ENCODE measurements at regions not wholly inside any gene's neighbourhood (a gene's known extent, or its start where the extent isn't known, plus 50 kb on each side); places are given as distances from the start of the nearest gene placed in this dataset.

GRCh38 chr4:179182741-179183140 lies 1740.5 kb upstream of the AGA start:
- Mint-ChIP-seq H3K4me1 (ENCODE audit: low read depth) (no peaks in the 10 kb centered on the region), H3K27ac (no peak overlapping the region), H3K9me3 (peaks cover 10% of the 10 kb centered on the region), H3K36me3 (ENCODE audit: low read depth) (no peaks in the 10 kb centered on the region), H3K27me3 (no peaks in the 10 kb centered on the region), H3K4me3 (no peak overlapping the region)
- DNase-seq, result no peak

GRCh38 chr4:179195887-179196286 lies 1753.7 kb upstream of the AGA start:
- H3K4me1 Mint-ChIP-seq (ENCODE audit: low read depth), result no peaks in the 10 kb centered on the region
- no peaks in the 10 kb centered on the region for H3K36me3 Mint-ChIP-seq (ENCODE audit: low read depth)
- no peak for DNase-seq
- no peak overlapping the region for H3K27ac Mint-ChIP-seq
- no peak overlapping the region for H3K4me3 Mint-ChIP-seq
- H3K9me3 Mint-ChIP-seq, result peaks cover 5% of the 10 kb centered on the region
- H3K27me3 Mint-ChIP-seq, result no peaks in the 10 kb centered on the region

- Mint-ChIP-seq H3K27me3 (no peaks in the 10 kb centered on the region), H3K9me3 (peaks cover 5% of the 10 kb centered on the region), H3K27ac (no peak overlapping the region)
Measured at GRCh38 chr4:179196511-179196910, 1754.3 kb upstream of the AGA start.

GRCh38 chr4:179200681-179201080 lies 1758.4 kb upstream of the AGA start:
- Mint-ChIP-seq H3K9me3 (peaks cover 2% of the 10 kb centered on the region), H3K27me3 (no peaks in the 10 kb centered on the region), H3K36me3 (ENCODE audit: low read depth) (no peaks in the 10 kb centered on the region), H3K27ac (no peak overlapping the region), H3K4me1 (ENCODE audit: low read depth) (no peaks in the 10 kb centered on the region), H3K4me3 (no peak overlapping the region)
- DNase-seq, result no peak

More at GRCh38 chr4:179196511-179196910, 1754.3 kb upstream of the AGA start:
- no peaks in the 10 kb centered on the region for H3K4me1 Mint-ChIP-seq (ENCODE audit: low read depth)
- H3K4me3 Mint-ChIP-seq, result no peak overlapping the region
- no peak for DNase-seq
- H3K36me3 Mint-ChIP-seq (ENCODE audit: low read depth), result no peaks in the 10 kb centered on the region

- Mint-ChIP-seq H3K4me3 (no peak overlapping the region), H3K36me3 (ENCODE audit: low read depth) (no peaks in the 10 kb centered on the region), H3K4me1 (ENCODE audit: low read depth) (no peaks in the 10 kb centered on the region), H3K9me3 (peaks cover 18% of the 10 kb centered on the region), H3K27ac (no peak overlapping the region), H3K27me3 (no peaks in the 10 kb centered on the region)
- no peak for DNase-seq
Measured at GRCh38 chr4:179225594-179225993, 1783.4 kb upstream of the AGA start.

GRCh38 chr4:179248821-179249220 lies 1806.6 kb upstream of the AGA start:
- no peak overlapping the region for H3K27ac Mint-ChIP-seq
- no peaks in the 10 kb centered on the region for H3K36me3 Mint-ChIP-seq (ENCODE audit: low read depth)
- H3K4me3 Mint-ChIP-seq, result no peak overlapping the region
- H3K9me3 Mint-ChIP-seq, result peaks cover 13% of the 10 kb centered on the region
- H3K4me1 Mint-ChIP-seq (ENCODE audit: low read depth), result no peaks in the 10 kb centered on the region
- no peaks in the 10 kb centered on the region for H3K27me3 Mint-ChIP-seq
- DNase-seq, result no peak

GRCh38 chr4:179268791-179269190 lies 1826.6 kb upstream of the AGA start:
- no peaks in the 10 kb centered on the region for H3K4me1 Mint-ChIP-seq (ENCODE audit: low read depth)
- no peak overlapping the region for H3K27ac Mint-ChIP-seq

GRCh38 chr4:179272282-179272681 lies 1830.0 kb upstream of the AGA start:
- H3K4me1 Mint-ChIP-seq (ENCODE audit: low read depth), result no peaks in the 10 kb centered on the region
- H3K27ac Mint-ChIP-seq, result no peak overlapping the region
- H3K4me3 Mint-ChIP-seq, result no peak overlapping the region
- H3K36me3 Mint-ChIP-seq (ENCODE audit: low read depth), result no peaks in the 10 kb centered on the region
- no peak for DNase-seq
- H3K9me3 Mint-ChIP-seq, result peaks cover 3% of the 10 kb centered on the region
- no peaks in the 10 kb centered on the region for H3K27me3 Mint-ChIP-seq

More at GRCh38 chr4:179268791-179269190, 1826.6 kb upstream of the AGA start:
- H3K36me3 Mint-ChIP-seq (ENCODE audit: low read depth), result no peaks in the 10 kb centered on the region
- H3K9me3 Mint-ChIP-seq, result peaks cover 15% of the 10 kb centered on the region
- no peak overlapping the region for H3K4me3 Mint-ChIP-seq
- H3K27me3 Mint-ChIP-seq, result no peaks in the 10 kb centered on the region
- no peak for DNase-seq

- no peaks in the 10 kb centered on the region for H3K36me3 Mint-ChIP-seq (ENCODE audit: low read depth)
- no peak overlapping the region for H3K27ac Mint-ChIP-seq
- peaks cover 2% of the 10 kb centered on the region for H3K9me3 Mint-ChIP-seq
- H3K4me1 Mint-ChIP-seq (ENCODE audit: low read depth), result no peaks in the 10 kb centered on the region
- H3K27me3 Mint-ChIP-seq, result no peaks in the 10 kb centered on the region
- no peak overlapping the region for H3K4me3 Mint-ChIP-seq
- DNase-seq, result no peak
Measured at GRCh38 chr4:179278647-179279046, 1836.4 kb upstream of the AGA start.

GRCh38 chr4:179285696-179286095 lies 1843.5 kb upstream of the AGA start:
- H3K4me3 Mint-ChIP-seq, result no peak overlapping the region
- no peak overlapping the region for H3K27ac Mint-ChIP-seq
- H3K27me3 Mint-ChIP-seq, result no peaks in the 10 kb centered on the region
- no peaks in the 10 kb centered on the region for H3K4me1 Mint-ChIP-seq (ENCODE audit: low read depth)
- peaks cover 9% of the 10 kb centered on the region for H3K9me3 Mint-ChIP-seq
- H3K36me3 Mint-ChIP-seq (ENCODE audit: low read depth), result no peaks in the 10 kb centered on the region
- no peak for DNase-seq

- no peaks in the 10 kb centered on the region for H3K36me3 Mint-ChIP-seq (ENCODE audit: low read depth)
- H3K27ac Mint-ChIP-seq, result no peak overlapping the region
- H3K4me3 Mint-ChIP-seq, result no peak overlapping the region
- no peaks in the 10 kb centered on the region for H3K27me3 Mint-ChIP-seq
- H3K4me1 Mint-ChIP-seq (ENCODE audit: low read depth), result no peaks in the 10 kb centered on the region
- peaks cover 14% of the 10 kb centered on the region for H3K9me3 Mint-ChIP-seq
- DNase-seq, result no peak
Measured at GRCh38 chr4:179291657-179292056, 1849.4 kb upstream of the AGA start.

GRCh38 chr4:179292468-179292867 lies 1850.2 kb upstream of the AGA start:
- Mint-ChIP-seq H3K36me3 (ENCODE audit: low read depth) (no peaks in the 10 kb centered on the region), H3K4me1 (ENCODE audit: low read depth) (no peaks in the 10 kb centered on the region), H3K4me3 (no peak overlapping the region), H3K9me3 (peaks cover 14% of the 10 kb centered on the region), H3K27me3 (no peaks in the 10 kb centered on the region), H3K27ac (no peak overlapping the region)
- no peak for DNase-seq

GRCh38 chr4:179307297-179308136 lies 1865.3 kb upstream of the AGA start:
- DNase-seq, result no peak
- peaks cover 16% of the 10 kb centered on the region for H3K9me3 Mint-ChIP-seq
- no peaks in the 10 kb centered on the region for H3K27me3 Mint-ChIP-seq
- no peaks in the 10 kb centered on the region for H3K4me1 Mint-ChIP-seq (ENCODE audit: low read depth)
- H3K4me3 Mint-ChIP-seq, result no peak overlapping the region
- no peaks in the 10 kb centered on the region for H3K36me3 Mint-ChIP-seq (ENCODE audit: low read depth)
- no peak overlapping the region for H3K27ac Mint-ChIP-seq

- no peak for DNase-seq
- no peak overlapping the region for H3K4me3 Mint-ChIP-seq
- no peaks in the 10 kb centered on the region for H3K4me1 Mint-ChIP-seq (ENCODE audit: low read depth)
- H3K27ac Mint-ChIP-seq, result no peak overlapping the region
- H3K27me3 Mint-ChIP-seq, result no peaks in the 10 kb centered on the region
- peaks cover 20% of the 10 kb centered on the region for H3K9me3 Mint-ChIP-seq
- H3K36me3 Mint-ChIP-seq (ENCODE audit: low read depth), result no peaks in the 10 kb centered on the region
Measured at GRCh38 chr4:179313823-179314222, 1871.6 kb upstream of the AGA start.

- Mint-ChIP-seq H3K4me3 (no peak overlapping the region), H3K36me3 (ENCODE audit: low read depth) (no peaks in the 10 kb centered on the region), H3K4me1 (ENCODE audit: low read depth) (no peaks in the 10 kb centered on the region), H3K9me3 (peaks cover 6% of the 10 kb centered on the region), H3K27ac (no peak overlapping the region), H3K27me3 (no peaks in the 10 kb centered on the region)
- DNase-seq, result no peak
Measured at GRCh38 chr4:179325181-179325580, 1882.9 kb upstream of the AGA start.
